Mesenteric fat pad (tissue), 1 donor: ENCODE measurements at regions not wholly inside any gene's neighbourhood (a gene's known extent, or its start where the extent isn't known, plus 50 kb on each side); places are given as distances from the start of the nearest gene placed in this dataset.
"Not testable (repeated sequence)": the region's sequence is repeated elsewhere in the genome, so short reads cannot be mapped to it uniquely, and the experiment has no call there.

ENCODE experiments used
- DNase-seq: peaks from one replicate; pipeline ENCODE4 v3.0.0-alpha.2; 2020; ENCODE audit warnings: low spot score
- donor health status: DM: yes; HTN: yes; CAD: no.

DNA sequence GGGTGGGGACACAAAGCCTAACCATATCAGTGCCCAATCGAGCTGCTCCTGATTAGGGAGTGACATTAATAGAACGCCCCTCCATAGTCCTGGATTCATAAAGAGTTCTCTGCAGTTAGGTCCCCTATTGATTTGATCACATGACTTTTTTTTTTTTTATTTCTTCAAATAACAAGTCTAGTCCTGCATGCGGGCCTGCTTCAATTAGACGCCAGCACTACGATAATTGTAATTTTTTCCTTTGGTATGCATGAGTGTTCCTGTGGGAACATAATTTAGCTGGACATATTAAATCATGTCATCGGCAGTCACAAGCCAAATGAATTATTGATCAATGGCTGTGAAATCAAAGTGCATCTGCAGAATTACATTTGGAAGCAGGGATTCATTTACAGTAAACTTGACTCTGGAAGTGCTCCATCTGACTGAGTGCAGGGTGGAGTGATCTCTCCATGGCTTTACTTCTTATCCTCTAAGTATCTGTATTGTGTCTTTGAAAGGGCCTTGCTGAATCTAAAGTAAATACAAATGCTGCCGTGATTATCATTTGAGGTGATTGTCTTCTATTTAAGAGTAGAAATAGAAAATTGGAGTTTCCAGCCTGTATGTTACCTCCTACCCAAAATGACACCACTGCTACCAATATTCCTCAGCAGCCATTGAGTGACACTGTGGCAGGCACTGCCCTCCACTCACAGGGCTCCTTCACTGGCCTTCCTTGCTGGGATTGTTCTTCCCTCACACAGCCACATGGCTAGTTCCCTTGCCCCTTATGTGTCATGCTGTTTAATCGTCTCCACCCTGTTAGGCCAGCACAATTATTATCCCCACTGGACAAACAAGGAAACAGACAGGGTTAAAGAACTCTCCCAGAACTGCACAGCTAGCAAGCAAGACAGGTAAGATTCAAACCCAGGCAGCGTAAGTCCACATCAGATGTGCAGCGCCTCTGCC is 337.4 kb upstream of the ID2 start:
- DNase-seq, result no peak

DNA sequence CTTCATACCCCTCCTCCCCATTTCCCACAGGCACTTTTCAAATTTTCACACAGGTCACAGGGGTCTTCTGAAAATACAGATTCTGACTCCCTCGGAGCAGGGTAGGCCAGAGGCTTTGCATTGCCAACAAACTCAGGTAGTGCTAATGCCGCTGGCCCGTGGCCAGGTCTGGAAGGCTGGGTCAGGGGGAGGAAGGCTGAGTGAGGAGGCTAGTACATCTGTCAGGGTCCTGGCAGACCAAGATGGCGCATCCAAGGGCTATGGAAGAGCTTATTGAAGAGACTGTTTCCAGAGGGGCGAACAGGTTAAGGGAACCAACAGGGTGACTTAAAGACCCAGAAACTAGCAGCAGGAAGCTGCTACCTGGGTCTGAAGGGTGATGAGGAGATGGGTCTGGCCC is 336.7 kb upstream of the ID2 start:
- no peak for DNase-seq

DNA sequence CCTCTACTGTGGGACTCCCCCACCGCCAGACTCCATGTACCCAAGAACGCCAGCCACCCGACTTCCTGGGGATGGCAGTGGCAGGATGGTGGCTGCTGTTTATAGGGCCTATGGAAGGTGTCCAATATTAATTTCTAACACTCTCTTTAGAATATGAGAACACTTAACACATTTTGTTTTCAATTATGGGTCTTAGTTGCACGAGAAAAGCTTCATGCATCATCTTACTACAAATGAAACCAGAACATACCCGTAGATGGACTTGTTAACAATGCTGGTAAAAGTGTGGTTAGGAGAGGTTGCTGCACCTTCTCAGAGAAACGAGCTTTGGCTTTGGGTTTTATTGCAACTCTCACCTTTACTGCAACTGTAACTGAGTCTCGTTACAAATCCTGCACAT is 335.6 kb upstream of the ID2 start:
- DNase-seq, result no peak

DNA sequence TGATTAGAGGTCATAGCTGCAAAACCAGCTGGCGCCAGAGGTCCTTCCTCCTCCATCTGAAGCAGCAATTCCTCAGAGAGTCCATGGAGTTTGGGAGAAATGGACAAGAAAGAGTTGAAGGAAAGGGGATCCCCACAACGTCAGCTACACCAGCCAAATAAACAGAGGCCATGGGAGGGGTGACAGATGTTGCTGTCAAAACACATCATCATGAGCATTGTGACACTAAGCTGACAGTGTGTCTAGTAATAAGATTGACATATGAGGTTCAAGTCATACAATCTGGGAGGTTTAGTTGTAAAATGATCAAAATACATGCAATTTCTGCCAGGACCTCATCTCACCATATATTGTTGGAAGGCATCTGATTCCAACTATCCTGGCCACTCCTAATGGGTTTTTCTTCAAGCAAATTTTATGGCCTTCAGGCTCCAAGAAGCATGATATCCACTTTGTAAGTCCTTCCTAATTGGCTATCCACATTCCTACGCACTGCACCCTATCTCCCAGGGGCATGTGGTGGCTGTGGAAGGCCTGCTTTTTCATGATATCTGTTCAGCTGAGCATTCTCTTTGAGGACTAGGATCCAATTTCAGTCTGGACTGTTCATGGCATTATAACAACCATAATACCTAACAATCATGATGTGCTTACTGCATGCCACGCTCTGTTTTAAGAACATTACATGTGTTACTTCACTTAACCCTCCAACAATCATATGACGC is 335.0 kb upstream of the ID2 start:
- DNase-seq, result no peak

DNA sequence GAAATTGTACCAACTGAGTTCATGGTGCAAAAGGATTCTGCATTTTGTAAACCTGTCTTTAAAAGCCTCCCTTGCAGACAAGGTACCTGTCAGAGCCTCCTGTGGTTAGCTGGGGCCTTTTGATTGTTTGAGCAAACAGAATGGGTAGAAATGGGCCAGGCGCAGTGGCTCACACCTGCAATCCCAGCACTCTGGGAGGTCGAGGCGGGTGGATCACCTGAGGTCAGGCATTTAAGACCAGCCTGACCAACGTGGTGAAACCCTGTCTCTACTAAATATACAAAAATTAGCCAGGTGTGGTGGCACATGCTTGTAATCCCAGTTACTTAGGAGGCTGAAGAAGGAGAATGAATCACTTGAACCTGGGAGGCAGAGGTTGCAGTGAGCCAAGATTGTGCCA is 332.9 kb upstream of the ID2 start:
- not testable (repeated sequence) for DNase-seq

DNA sequence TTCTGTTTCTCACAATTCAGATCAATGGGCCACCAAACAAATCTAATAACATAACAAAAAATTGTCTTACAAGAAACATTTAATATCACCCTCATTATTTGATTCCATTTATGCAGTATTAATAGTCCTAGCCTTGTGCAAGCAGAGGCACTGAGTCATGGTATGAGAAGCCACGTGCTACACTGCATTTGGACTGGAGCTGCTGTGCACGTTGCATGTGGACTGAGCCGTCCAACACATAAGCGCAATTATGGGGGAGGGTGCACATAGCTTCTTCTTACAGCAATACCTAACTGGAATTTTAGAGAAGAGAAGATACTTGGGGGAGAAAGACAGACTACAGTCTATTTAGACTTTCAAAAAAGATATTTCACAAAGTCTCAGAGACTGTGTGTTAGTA is 329.6 kb upstream of the ID2 start:
- DNase-seq, result no peak

DNA sequence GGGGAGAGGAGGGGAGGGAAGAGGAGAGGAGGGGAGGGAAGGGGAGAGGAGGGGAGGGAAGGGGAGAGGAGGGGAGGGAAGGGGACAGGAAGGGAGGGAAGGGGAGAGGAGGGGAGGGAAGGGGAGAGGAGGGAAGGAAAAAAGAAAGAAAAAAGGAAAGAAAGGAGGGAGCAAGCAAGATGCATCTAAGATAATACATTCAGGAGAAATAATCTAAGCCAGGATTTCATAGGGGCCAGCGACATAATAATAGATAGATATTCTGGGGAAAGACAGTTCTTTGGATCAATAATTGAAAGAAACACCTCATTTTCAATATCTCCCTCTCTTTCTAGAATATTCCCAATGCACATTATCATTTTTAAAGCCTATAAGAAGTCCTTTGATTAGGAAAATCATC is 328.9 kb upstream of the ID2 start:
- no peak for DNase-seq

DNA sequence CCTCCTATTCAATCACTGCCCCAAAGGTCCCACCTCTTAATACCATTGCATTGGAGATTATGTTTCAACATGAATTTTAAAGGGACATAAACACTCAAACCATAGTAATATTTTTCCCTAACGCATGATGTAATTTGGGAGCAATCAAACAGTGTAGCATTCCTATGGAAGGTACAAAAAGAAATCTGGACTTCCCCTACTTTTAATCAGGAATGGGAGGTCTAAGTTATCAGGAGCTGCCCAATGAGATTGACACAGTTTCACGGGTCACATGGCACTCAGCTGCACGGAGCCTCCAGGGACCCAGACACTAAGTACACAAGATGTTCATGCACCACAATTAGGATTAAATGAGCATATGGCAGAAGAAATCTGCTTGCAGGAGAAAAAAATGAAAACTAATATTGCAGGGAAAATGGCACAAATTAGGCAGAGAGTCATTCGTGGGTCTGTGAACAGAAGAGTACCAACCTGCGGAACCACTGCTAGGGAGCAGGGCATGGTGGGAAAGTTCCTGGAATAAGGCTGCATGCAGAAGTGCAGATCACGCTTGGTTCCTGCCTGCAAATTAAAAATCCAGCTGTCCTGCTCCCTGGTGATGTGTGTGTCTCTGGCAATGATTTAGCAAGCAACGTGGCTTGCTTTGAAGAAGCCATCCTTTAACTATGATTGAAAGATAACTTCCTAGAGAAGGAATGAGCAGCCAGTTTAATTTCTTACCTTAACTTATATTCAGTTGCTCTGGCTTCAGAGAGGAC is 326.6 kb upstream of the ID2 start:
- DNase-seq, result no peak

DNA sequence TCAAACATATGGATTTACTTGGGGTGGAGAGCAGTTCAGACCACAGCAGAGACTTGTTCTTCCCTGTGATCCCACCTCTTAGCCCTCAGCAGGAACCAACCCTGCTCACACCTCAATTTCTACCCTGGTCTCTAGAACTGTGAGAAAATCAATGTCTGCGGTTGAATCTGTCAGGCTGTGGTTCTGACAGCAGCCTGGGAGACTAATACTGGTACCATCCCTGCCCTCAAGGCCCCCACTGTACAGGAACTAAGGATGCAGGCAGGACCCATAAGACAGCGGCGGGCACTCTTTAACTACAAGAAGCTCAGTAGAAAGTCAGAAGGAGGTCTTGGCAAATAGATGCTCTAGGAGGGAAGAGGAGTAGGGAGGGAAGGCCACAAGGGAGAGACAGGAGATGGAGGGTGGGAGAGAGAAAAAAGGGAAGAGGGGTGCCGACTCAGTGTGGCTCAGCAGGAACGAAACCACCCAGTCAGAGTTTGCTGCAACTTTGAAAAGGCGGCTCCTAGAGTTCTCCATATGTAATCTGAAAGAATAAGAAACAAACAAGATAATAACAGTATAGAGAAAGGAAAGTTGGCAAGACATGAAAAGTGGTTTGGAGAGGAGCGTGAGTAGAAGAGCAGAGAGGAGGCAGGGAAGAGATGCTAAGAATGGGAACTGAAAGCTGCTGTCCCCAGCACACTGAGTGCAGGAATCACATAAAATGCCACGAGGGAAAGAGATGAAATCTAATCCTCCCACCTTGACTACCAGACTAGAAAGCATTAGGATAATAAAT is 323.9 kb upstream of the ID2 start:
- DNase-seq, result no peak

DNA sequence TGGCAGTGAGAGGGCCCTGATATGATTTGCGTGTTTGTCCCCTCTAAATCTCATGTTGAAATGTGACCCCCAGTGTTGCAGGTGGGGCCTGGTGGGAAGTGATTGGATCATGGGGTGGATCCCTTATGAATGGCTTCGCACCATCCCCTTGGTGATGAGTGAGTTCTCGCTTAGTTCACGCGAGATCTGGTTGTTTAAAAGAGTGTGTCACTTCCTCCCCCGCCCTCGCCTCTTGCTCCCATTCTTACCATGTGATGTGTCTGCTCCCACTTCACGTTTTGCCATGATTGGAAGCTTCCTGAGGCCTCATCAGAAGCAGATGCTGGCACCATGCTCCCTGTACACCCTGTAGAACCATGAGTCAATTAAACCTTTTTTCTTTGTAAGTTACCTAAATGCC is 319.9 kb upstream of the ID2 start:
- DNase-seq, result no peak

DNA sequence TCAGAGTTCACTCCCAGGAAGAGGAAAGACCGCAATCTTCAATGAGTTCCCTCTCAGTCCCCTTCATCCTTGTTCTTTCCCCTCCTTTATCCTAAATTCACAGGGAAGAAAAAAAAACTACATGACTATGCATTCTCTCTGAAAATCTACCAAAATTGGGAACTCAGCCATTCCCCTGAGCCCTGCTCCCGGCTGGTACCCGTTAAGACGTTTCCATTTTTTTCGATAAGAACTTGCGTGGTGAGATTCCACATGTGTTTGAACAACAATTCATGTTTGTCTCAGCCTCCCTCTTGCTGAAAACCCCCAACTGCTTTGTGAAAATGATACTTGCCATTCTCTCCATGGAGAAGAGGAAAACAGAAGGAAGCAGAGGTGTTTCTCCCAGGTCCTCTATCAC is 318.7 kb upstream of the ID2 start:
- no peak for DNase-seq

DNA sequence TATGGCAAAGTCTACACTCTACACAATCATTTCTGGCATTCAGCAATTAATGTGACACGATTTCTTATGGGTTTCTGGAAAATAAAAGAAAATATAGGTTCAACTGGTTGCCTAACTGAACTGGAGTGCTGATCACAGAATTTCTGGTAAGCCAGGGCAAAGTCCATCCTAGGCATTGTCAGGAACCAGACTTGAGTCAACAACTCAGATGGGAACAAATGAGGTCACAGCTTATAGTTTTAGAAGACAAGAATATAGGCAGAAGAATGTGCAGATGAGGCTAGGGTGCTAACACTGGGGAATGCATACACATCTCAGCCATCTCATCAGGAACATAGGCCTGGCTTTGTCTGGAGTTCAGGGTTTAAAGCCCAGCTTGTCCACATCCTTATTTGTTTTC is 317.2 kb upstream of the ID2 start:
- DNase-seq, result no peak

DNA sequence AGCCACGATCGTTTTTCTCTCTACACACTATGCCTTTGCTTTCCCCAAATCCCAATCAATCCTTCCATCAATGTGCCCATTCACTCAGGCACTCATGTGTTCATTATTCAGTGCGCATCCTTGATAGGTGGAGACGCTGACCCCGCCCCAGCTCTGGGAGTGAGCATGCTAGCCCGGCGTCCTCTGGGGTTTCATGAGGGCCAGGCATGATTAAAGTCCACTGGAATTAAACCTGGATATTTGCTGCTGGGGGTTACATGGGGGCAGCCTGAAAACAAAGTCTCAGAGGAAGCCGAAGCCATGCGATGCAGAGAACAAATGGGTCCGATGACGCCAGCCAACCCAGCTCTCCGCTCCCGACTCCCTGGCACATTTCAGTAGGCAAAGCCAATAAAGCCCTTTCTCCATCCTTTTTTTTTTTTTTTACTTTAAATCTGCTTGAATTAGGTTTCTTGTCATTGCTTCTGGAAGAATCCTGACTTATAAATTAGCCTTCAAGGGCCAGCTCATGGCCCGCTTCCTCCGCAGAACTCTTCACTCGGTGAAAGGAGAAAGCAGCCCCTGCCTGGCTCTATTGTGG is 316.4 kb upstream of the ID2 start:
- no peak for DNase-seq

DNA sequence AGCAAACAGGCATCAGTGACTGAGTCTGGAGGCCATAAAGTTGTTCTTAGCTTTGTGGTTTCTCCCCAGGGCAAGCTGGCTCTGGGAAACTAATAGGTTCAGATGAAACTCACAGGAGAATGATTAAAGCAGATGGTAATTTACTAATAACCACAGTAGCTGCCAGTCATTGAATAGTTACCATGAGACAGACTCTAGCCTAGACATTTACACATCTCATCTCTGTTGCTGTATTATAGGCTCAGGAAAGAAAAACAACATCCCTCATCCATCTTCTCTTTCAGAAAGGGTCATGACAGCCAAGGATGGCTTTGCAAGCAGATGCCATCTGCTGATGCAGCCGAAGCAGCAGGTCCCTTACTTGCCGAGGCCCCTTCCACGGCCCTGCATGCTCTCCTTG is 314.0 kb upstream of the ID2 start:
- no peak for DNase-seq

DNA sequence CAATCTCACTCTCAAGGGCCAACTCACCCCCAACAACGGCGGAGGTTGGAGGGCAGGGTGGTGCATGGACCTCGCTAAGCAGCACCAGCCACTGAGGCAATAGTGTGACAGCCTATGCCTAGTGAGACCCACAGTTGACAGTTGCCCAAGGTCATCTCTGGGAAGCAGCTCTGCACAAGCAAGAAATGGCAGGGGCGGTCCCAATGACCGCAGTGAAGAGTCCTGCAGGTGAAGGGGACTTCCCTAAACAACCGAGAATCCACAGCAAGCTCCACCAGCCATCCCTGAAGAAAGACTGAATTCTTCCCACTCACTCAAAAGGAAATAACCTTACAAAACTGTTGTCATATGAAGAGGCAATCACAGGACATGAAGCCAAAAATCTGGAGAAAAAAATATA is 313.4 kb upstream of the ID2 start:
- no peak for DNase-seq

DNA sequence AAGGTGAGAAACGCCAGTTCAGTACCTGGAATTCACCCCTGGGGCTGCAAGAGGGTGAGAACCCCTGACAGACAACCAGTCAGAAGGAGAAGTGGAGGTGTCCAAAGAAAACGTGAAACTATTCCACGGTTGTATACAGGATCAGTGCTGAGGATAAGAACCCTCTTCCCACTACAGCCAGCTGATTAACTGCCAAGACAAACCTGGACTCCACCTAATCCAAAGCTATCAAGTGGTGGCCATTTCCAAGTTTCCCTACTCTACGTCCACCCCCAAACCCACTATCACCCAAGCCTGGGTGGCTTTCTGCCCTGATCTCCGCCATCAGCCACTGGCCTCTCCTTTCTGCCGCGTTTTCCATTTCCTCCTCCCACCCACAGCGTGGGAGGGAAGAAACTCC is 312.3 kb upstream of the ID2 start:
- DNase-seq, result no peak

DNA sequence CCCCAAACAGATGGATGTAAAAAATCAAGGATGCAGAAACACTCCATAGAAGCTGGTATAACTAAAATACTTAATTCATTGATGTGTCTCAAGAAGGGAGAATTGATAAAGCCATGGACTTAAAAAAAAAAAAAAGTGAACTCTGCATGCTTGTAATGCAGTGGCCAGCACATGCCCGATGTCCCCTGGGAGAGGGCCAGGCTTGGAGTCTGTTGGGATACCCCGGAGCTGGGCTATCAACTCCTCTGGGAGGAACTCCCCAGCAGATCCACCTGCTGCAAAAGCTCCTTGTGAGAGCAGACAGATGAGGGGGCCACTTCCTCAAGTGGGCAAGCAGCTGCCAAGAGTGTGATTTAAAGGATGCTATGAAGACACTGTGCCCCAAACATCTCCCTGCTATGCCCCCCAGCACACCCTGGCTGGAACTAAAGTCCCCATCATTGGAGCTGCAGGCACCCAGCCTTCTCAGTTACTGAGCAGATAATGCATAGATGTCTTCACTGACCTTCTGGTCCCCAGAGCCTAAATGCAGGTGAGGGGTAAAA is 311.5 kb upstream of the ID2 start:
- DNase-seq, result no peak

DNA sequence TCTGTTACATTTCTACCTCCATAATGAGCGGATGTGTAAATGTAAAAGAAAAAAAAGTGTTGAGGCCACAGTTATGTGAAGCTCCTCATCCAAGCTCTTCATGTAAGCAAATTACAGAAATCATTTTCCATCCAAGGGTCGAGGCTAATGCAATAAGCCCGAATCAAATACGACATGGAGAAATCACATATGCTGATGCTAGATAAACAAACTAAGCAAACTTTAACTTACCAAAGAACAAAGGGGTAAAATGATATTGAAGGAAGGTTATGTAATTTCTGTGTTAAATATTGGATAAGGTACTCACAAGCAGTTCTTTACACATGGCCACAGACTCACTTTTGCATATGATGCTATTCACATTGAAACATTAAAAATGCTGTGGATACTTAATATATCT is 310.2 kb upstream of the ID2 start:
- no peak for DNase-seq

DNA sequence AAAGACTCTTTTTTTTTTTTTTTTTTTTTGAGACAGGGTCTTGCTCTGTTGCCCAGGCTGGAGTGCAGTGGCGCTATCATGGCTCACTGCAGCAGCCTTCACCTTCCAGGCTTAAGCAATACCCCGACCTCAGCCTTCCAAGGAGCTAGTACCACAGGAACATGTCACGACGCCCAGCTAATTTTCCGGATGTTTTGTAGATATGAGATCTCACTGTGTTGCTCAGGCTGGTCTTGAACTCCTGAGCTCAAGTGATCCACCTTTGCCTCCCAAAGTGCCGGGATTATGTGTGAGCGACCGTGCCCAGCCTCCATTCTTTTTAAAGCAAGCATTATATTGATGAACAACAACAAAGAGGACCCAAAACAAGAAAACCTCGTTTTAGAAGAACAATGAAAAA is 307.1 kb upstream of the ID2 start:
- DNase-seq, result no peak

DNA sequence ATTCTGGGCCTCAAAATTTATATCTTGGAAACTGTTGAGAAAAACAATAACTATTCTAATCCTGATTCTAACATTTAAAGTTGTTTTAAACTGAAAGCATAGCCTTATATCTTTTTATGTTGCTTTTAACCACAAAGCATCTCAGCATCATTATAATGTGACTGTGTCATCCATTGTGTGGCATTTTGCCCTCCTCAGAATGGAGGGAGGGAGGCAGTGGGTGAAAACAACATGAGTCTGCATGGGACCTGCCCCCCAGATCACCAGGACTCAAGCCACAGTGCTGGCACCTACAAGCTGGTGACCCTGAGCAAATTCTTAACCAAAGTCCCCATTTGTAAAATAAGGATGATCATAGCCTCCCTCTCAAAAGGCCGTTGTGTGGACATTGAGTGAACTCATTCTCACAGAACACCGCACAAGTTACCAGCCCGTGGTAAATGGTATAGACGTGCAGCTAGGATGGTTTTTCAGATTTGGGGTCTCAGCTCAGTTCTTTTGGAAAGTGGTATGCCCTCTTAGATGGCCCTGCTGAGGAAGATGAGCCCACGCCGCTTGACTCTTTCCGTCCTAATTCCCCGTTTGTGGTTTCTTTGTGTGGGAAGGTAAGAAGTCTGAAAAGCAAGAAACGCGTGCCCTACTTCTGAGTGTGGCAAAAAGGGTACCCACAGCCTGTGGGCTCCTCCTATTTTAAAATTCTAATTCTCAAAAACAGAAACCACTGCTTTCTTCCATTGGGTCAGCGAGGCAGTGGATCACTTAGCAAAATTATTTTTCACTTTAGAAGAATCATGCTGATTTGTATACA is 305.0 kb upstream of the ID2 start:
- DNase-seq, result no peak
